ENCODE measurements at regions not wholly inside any gene's neighbourhood (a gene's known extent, or its start where the extent isn't known, plus 50 kb on each side); places are given as distances from the start of the nearest gene placed in this dataset.

GRCh38 chr2:14023558-14023957 is 609.0 kb upstream of the LRATD1 start:
- no peak for TF ChIP-seq CTCF (conservative IDR thresholded peaks at IDR 0.05 in 1 of 2, IDR thresholded peaks at IDR 0.05 in 1 of 2; ENCODE audit: low read depth in 1 of 2, low read length in 2 of 2)
- TF ChIP-seq EZH2 (IDR thresholded peaks at IDR 0.05; ENCODE audit: low read length, missing control alignments), result no peak
